Liver (tissue), 7 donors: ENCODE measurements at regions not wholly inside any gene's neighbourhood (a gene's known extent, or its start where the extent isn't known, plus 50 kb on each side); places are given as distances from the start of the nearest gene placed in this dataset.

Source experiments
- DNase-seq: peaks from one replicate; pipeline ENCODE4 v3.0.0-alpha.2; 2017; ENCODE audit warnings: low spot score
- H3K27ac ChIP-seq, 2 donors: one replicate each; pipeline ENCODE4 v1.7.0; 2013; ENCODE audit warnings: inconsistent platforms in 2 of 2, low read length in 2 of 2, control low read depth in 1 of 2, low read depth in 1 of 2, mild to moderate bottlenecking in 1 of 2
- H3K27me3 ChIP-seq, 4 donors: one replicate each; pipeline versions ENCODE4 v1.6.1 to v1.7.0; 2013; ENCODE audit warnings: low read length in 3 of 4, inconsistent platforms in 1 of 4, mild to moderate bottlenecking in 1 of 4, moderate library complexity in 1 of 4; ENCODE audit not compliant: control insufficient read depth in 4 of 4, insufficient read depth in 4 of 4
- H3K36me3 ChIP-seq, 4 donors: one replicate each; pipeline versions ENCODE4 v1.6.1 to v1.7.0; 2013; ENCODE audit warnings: low read length in 3 of 4, mild to moderate bottlenecking in 3 of 4, low read depth in 1 of 4, moderate library complexity in 1 of 4; ENCODE audit not compliant: control insufficient read depth in 4 of 4, insufficient read depth in 3 of 4
- H3K4me1 ChIP-seq, 4 donors: one replicate each; pipeline versions ENCODE4 v1.6.1 to v1.7.0; 2013; ENCODE audit warnings: low read length in 3 of 4, mild to moderate bottlenecking in 3 of 4, moderate library complexity in 1 of 4; ENCODE audit not compliant: control insufficient read depth in 4 of 4, insufficient read depth in 4 of 4
- H3K4me3 ChIP-seq, 3 donors: one replicate each; pipeline versions ENCODE4 v1.6.1 to v1.7.0; 2013; ENCODE audit warnings: low read length in 3 of 3, control low read depth in 1 of 3, low read depth in 1 of 3, mild to moderate bottlenecking in 1 of 3
- H3K9ac ChIP-seq, 2 donors: one replicate each; pipeline ENCODE4 v1.7.0; 2013; ENCODE audit warnings: low read length in 2 of 2, mild to moderate bottlenecking in 2 of 2, moderate library complexity in 2 of 2, control low read depth in 1 of 2, low read depth in 1 of 2
- H3K9me3 ChIP-seq, 4 donors: one replicate each; pipeline versions ENCODE4 v1.6.1 to v1.7.0; 2013; ENCODE audit warnings: low read length in 3 of 4; ENCODE audit not compliant: control insufficient read depth in 4 of 4
- EGR1 ChIP-seq, 2 donors: IDR thresholded peaks; 2 replicates each; pipeline ENCODE4 v1.6.1; 2016 to 2018; ENCODE audit warnings: antibody characterized with exemption in 2 of 2, low read depth in 2 of 2
- FOXA1 ChIP-seq: IDR thresholded peaks from 2 replicates; pipeline ENCODE4 v1.6.1; 2016; ENCODE audit warnings: antibody characterized with exemption
- FOXA2 ChIP-seq: IDR thresholded peaks from 2 replicates; pipeline ENCODE4 v1.6.1; 2016; ENCODE audit warnings: antibody characterized with exemption
- GABPA ChIP-seq, 2 donors: IDR thresholded peaks in 1 of 2; conservative IDR thresholded peaks in 1 of 2; 2 replicates each; pipeline ENCODE4 v1.6.1; 2016; ENCODE audit warnings: antibody characterized with exemption in 2 of 2, mild to moderate bottlenecking in 1 of 2, moderate library complexity in 1 of 2
- JUND ChIP-seq, 2 donors: IDR thresholded peaks; 2 replicates each; pipeline ENCODE4 v1.6.1; 2016; ENCODE audit warnings: antibody characterized with exemption in 2 of 2
- MAX ChIP-seq: IDR thresholded peaks from 2 replicates; pipeline ENCODE4 v1.6.1; 2016; ENCODE audit warnings: antibody characterized with exemption
- NR2F2 ChIP-seq: IDR thresholded peaks from 2 replicates; pipeline ENCODE4 v1.6.1; 2016; ENCODE audit warnings: antibody characterized with exemption
- RAD21 ChIP-seq, 2 donors: IDR thresholded peaks; 2 replicates each; pipeline ENCODE4 v1.6.1; 2016; ENCODE audit warnings: antibody characterized with exemption in 2 of 2, mild to moderate bottlenecking in 2 of 2
- SP1 ChIP-seq: IDR thresholded peaks from 2 replicates; pipeline ENCODE4 v1.6.1; 2018; ENCODE audit warnings: antibody characterized with exemption, mild to moderate bottlenecking
- TAF1 ChIP-seq: conservative IDR thresholded peaks from 2 replicates; pipeline ENCODE4 v1.6.1; 2016; ENCODE audit warnings: antibody characterized with exemption, mild to moderate bottlenecking
- YY1 ChIP-seq: IDR thresholded peaks from 2 replicates; pipeline ENCODE4 v1.6.1; 2016; ENCODE audit warnings: antibody characterized with exemption, mild to moderate bottlenecking
- ZBTB33 ChIP-seq: IDR thresholded peaks from 2 replicates; pipeline ENCODE4 v1.6.1; 2016; ENCODE audit warnings: antibody characterized with exemption
- WGBS: extraction: QIAGEN DNeasy Blood & Tissue Kit; methylation state at CpG from one replicate; pipeline ENCODE4 v1.1.7; 2013; 5-methylcytosine and 5-hydroxymethylcytosine counted together
- TF ChIP-seq, protein P1 (sequence below): IDR thresholded peaks from 2 replicates; pipeline ENCODE4 v1.6.1; 2016; ENCODE audit warnings: antibody characterized with exemption, mild to moderate bottlenecking
- donor health status: healthy.
- donor health status: healthy.
- donor health status: healthy.
- donor health status: healthy.

DNA sequence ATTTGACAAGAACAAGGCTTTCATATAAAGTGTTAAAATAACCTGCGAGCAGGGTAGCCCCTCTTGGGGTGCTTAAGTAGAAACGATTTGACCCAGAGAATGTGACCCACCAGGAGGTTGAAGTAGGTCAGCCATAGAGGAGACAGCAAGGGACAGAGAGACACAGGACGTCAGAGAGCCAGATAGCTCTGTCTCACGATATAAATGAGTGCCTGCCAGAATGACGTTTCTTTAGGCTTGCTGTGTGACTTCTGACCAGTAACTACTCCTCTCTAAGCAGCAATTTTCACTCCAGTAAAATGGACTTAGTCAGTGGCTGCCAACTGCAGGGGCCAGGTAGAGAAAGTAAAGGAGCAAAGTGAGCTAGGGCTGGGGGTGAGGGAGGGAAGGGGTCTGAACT lies 473.0 kb upstream of the C16orf82 start:
- Histone ChIP-seq H3K27ac (no peak overlapping the region), H3K27me3 (no peaks in the 10 kb centered on the region), H3K4me3 (no peak overlapping the region), H3K9ac (no peak overlapping the region), H3K36me3 (no peaks in the 10 kb centered on the region), H3K9me3 (no peaks in the 10 kb centered on the region), H3K4me1 (no peaks in the 10 kb centered on the region)
- TF ChIP-seq, protein P1, sequence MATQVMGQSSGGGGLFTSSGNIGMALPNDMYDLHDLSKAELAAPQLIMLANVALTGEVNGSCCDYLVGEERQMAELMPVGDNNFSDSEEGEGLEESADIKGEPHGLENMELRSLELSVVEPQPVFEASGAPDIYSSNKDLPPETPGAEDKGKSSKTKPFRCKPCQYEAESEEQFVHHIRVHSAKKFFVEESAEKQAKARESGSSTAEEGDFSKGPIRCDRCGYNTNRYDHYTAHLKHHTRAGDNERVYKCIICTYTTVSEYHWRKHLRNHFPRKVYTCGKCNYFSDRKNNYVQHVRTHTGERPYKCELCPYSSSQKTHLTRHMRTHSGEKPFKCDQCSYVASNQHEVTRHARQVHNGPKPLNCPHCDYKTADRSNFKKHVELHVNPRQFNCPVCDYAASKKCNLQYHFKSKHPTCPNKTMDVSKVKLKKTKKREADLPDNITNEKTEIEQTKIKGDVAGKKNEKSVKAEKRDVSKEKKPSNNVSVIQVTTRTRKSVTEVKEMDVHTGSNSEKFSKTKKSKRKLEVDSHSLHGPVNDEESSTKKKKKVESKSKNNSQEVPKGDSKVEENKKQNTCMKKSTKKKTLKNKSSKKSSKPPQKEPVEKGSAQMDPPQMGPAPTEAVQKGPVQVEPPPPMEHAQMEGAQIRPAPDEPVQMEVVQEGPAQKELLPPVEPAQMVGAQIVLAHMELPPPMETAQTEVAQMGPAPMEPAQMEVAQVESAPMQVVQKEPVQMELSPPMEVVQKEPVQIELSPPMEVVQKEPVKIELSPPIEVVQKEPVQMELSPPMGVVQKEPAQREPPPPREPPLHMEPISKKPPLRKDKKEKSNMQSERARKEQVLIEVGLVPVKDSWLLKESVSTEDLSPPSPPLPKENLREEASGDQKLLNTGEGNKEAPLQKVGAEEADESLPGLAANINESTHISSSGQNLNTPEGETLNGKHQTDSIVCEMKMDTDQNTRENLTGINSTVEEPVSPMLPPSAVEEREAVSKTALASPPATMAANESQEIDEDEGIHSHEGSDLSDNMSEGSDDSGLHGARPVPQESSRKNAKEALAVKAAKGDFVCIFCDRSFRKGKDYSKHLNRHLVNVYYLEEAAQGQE = no peak
- TF ChIP-seq EGR1 (IDR thresholded peaks at IDR 0.05; ENCODE audit: low read depth in 2 of 2) (no peak), GABPA (IDR thresholded peaks at IDR 0.05 in 1 of 2, conservative IDR thresholded peaks at IDR 0.05 in 1 of 2) (no peak), FOXA2 (no peak), FOXA1 (no peak), ZBTB33 (no peak)
- no peak for DNase-seq
- 34% methylated on average over 5 of the region's 5 CpGs for WGBS

DNA sequence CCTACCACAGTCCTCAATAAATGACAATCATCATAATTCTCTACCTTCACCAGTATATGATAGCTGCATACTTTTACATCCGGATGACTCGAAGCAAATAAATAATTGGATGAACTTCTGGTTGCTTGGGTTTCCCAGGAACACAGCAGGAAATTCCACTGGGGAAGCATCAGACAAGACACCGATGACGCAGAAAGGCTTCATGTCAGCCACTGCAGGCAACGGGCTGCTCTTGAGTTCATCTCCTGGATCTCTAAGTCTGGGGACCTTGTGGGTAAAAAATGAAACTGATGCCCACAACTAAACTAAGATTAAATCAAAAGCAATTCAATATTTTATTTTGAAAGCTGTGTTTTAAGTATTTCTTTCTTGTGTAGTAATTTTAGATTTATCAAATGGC lies 472.1 kb upstream of the C16orf82 start:
- Histone ChIP-seq H3K4me3 (no peak overlapping the region), H3K36me3 (no peaks in the 10 kb centered on the region), H3K4me1 (no peaks in the 10 kb centered on the region), H3K27ac (no peak overlapping the region), H3K27me3 (no peaks in the 10 kb centered on the region), H3K9me3 (no peaks in the 10 kb centered on the region), H3K9ac (no peak overlapping the region)
- TF ChIP-seq SP1 = no peak
- TF ChIP-seq, protein P1 = no peak
- TF ChIP-seq ZBTB33 = no peak
- no peak for TF ChIP-seq NR2F2
- TF ChIP-seq MAX = no peak
- TF ChIP-seq FOXA1 = no peak
- no peak for TF ChIP-seq EGR1 (IDR thresholded peaks at IDR 0.05; ENCODE audit: low read depth in 2 of 2)
- no peak for TF ChIP-seq FOXA2
- TF ChIP-seq JUND (IDR thresholded peaks at IDR 0.05) = no peak
- no peak for TF ChIP-seq YY1
- no peak for TF ChIP-seq RAD21 (IDR thresholded peaks at IDR 0.05)
- no peak for TF ChIP-seq TAF1
- TF ChIP-seq GABPA (IDR thresholded peaks at IDR 0.05 in 1 of 2, conservative IDR thresholded peaks at IDR 0.05 in 1 of 2) = no peak
- WGBS = 84% methylated on average over 5 of the region's 5 CpGs
- no peak for DNase-seq
